ENCODE measurements at regions not wholly inside any gene's neighbourhood (a gene's known extent, or its start where the extent isn't known, plus 50 kb on each side); places are given as distances from the start of the nearest gene placed in this dataset.

DNA sequence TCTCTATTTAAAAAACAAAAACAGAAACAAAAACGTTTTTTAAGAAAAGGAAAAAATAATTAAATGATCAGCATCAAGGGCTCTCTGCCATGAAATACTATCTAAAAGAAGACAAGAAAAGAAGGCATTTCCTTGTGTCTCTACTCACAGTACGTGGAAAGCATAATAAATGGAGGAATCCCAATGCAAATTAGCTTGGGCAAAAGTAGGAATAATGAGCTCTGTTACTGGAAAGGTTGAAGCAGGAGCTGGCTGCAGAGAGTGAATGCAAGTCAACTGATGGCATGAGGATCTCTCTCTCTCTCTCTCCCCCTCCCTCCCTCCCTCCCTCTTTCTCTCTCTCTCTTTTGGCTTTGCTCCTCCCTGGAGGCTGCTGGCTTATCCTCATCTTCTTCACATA, 85.9 kb downstream of the TBX3 start:
- TF ChIP-seq, protein P1, sequence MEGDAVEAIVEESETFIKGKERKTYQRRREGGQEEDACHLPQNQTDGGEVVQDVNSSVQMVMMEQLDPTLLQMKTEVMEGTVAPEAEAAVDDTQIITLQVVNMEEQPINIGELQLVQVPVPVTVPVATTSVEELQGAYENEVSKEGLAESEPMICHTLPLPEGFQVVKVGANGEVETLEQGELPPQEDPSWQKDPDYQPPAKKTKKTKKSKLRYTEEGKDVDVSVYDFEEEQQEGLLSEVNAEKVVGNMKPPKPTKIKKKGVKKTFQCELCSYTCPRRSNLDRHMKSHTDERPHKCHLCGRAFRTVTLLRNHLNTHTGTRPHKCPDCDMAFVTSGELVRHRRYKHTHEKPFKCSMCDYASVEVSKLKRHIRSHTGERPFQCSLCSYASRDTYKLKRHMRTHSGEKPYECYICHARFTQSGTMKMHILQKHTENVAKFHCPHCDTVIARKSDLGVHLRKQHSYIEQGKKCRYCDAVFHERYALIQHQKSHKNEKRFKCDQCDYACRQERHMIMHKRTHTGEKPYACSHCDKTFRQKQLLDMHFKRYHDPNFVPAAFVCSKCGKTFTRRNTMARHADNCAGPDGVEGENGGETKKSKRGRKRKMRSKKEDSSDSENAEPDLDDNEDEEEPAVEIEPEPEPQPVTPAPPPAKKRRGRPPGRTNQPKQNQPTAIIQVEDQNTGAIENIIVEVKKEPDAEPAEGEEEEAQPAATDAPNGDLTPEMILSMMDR (conservative IDR thresholded peaks at IDR 0.05; ENCODE audit: low read length) = no peak
- no peak for TF ChIP-seq EZH2phosphoT487 (IDR thresholded peaks at IDR 0.05; ENCODE audit: borderline replicate concordance)

All from Loucy (cell line).